Kidney epithelial cell (primary cell): ENCODE measurements at regions not wholly inside any gene's neighbourhood (a gene's known extent, or its start where the extent isn't known, plus 50 kb on each side); places are given as distances from the start of the nearest gene placed in this dataset.
"Not testable (repeated sequence)": the region's sequence is repeated elsewhere in the genome, so short reads cannot be mapped to it uniquely, and the experiment has no call there.

Experiments used
- DNase-seq: peaks from one replicate; pipeline ENCODE4 v3.0.0-alpha.2; 2010; ENCODE audit warnings: low read depth
- H3K27me3 ChIP-seq: 2 replicates; pipeline ENCODE4 v1.6.0; 2011; ENCODE audit warnings: low read length; ENCODE audit not compliant: control insufficient read depth, insufficient read depth
- H3K36me3 ChIP-seq: 2 replicates; pipeline ENCODE4 v1.5.1; 2011; ENCODE audit warnings: low read length; ENCODE audit not compliant: control insufficient read depth, insufficient read depth
- H3K4me3 ChIP-seq: 2 replicates; pipeline ENCODE4 v1.5.1; 2011; ENCODE audit warnings: low read depth, mild to moderate bottlenecking, control low read depth, low read length
- TF ChIP-seq, protein P1 (sequence below): IDR thresholded peaks from 2 replicates; pipeline ENCODE4 v1.5.1; 2011; ENCODE audit warnings: mild to moderate bottlenecking, moderate library complexity, low read length, control low read depth, inconsistent platforms; ENCODE audit not compliant: insufficient read depth, poor library complexity, severe bottlenecking

DNA sequence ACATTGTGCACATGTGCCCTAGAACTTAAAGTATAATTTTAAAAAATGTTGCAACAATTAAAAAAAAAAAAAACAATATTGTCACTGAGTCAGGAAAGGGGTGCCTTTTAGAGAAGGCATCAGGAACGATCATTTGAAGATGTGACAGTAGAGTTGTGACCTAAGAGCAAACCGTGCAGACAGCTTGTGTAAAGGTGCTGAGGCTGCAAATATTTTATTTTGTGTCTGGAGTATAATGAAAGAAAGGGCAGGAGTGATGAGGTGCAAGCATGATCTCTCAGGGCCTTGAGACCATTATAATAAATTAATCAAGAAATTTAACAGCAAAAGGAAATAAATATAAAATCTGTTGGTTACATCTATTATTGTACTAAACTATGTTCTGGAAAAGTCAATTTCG, 1219.7 kb downstream of the OLFM4 start:
- TF ChIP-seq, protein P1, sequence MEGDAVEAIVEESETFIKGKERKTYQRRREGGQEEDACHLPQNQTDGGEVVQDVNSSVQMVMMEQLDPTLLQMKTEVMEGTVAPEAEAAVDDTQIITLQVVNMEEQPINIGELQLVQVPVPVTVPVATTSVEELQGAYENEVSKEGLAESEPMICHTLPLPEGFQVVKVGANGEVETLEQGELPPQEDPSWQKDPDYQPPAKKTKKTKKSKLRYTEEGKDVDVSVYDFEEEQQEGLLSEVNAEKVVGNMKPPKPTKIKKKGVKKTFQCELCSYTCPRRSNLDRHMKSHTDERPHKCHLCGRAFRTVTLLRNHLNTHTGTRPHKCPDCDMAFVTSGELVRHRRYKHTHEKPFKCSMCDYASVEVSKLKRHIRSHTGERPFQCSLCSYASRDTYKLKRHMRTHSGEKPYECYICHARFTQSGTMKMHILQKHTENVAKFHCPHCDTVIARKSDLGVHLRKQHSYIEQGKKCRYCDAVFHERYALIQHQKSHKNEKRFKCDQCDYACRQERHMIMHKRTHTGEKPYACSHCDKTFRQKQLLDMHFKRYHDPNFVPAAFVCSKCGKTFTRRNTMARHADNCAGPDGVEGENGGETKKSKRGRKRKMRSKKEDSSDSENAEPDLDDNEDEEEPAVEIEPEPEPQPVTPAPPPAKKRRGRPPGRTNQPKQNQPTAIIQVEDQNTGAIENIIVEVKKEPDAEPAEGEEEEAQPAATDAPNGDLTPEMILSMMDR, result no peak
- no peaks in the 10 kb centered on the region for H3K27me3 ChIP-seq
- no peak for DNase-seq
- no peak overlapping the region for H3K4me3 ChIP-seq
- no peaks in the 10 kb centered on the region for H3K36me3 ChIP-seq

DNA sequence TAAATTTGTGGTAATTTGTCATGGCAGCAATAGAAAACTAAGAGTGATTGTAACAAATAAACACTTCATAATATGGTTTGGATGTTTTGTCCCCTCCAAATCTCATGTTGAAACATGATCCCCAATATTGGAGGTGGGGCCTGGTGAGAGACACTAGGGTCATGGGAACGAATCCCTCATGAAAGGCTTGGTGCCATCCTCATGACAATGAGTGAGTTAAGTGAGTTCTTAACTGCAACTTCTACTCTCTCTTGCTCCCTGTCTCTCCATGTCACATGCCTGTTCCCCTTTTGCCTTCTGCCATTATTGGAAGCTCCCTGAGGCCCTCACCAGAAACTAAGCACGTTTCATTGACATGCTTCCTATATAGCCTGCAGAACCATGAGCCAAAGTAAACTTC, 1233.2 kb downstream of the OLFM4 start:
- no peak overlapping the region for H3K4me3 ChIP-seq
- TF ChIP-seq, protein P1, result no peak

DNA sequence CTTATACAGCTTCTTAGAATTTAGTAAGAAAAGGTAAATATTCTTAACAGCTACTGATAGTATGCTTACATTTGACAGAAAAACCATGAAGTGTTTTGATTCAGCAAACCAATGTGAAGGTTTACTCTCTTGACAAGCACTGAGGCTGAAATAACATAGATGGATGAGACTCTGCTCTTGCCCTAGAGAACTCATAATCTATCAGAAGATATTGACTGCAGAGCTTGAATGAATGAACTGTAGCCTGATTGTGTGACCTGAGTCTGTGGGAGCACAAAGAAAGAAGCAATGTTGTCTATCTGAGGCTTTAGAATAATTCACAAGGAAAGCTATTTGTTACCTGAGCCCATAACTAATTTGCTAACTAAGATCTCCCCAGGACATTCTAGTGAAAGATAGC, 1235.3 kb downstream of the OLFM4 start:
- no peak for DNase-seq
- TF ChIP-seq, protein P1, result no peak
- Histone ChIP-seq H3K36me3 (no peaks in the 10 kb centered on the region), H3K4me3 (no peak overlapping the region), H3K27me3 (no peaks in the 10 kb centered on the region)

More for the DNA sequence above, 1233.2 kb downstream of the OLFM4 start:
- no peaks in the 10 kb centered on the region for H3K36me3 ChIP-seq
- H3K27me3 ChIP-seq, result no peaks in the 10 kb centered on the region
- DNase-seq, result no peak

DNA sequence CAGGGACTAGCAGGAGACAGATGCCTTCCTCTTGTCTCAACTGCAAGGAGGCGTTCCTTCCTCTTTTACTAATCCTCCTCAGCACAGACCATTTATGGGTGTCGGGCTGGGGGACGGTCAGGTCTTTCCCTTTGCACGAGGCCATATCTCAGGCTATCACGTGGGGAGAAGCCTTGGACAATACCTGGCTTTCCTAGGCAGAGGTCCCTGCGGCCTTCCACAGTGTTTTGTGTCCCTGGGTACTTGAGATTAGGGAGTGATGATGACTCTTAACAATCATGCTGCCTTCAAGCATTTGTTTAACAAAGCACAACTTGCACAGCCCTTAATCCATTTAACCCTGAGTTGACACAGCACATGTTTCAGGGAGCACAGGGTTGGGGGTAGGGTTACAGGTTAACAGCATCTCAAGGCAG, 1238.6 kb downstream of the OLFM4 start:
- not testable (repeated sequence) for H3K27me3 ChIP-seq, H3K36me3 ChIP-seq, DNase-seq, H3K4me3 ChIP-seq

DNA sequence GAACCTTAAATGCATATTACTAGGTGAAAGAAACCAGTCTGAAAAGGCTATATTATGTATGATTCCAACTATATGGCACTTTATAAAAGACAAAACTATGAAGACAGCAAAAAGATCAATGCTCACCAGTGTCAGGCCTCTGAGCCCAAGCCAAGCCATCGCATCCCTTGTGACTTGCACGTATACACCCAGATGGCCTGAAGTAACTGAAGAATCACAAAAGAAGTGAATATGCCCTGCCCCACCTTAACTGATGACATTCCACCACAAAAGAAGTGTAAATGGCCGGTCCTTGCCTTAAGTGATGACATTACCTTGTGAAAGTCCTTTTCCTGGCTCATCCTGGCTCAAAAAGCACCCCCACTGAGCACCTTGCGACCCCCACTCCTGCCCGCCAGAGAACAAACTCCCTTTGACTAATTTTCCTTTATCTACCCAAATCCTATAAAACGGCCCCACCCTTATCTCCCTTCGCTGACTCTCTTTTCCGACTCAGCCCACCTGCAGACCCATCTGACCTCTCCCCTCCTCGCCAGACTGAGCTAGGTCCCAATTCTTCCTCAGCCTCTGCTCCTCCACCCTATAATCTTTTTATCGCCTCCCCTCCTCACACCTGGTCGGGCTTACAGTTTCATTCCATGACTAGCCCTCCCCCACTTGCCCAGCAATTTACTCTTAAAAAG, 1239.5 kb downstream of the OLFM4 start:
- H3K27me3 ChIP-seq, H3K36me3 ChIP-seq, H3K4me3 ChIP-seq, DNase-seq: not testable (repeated sequence)

DNA sequence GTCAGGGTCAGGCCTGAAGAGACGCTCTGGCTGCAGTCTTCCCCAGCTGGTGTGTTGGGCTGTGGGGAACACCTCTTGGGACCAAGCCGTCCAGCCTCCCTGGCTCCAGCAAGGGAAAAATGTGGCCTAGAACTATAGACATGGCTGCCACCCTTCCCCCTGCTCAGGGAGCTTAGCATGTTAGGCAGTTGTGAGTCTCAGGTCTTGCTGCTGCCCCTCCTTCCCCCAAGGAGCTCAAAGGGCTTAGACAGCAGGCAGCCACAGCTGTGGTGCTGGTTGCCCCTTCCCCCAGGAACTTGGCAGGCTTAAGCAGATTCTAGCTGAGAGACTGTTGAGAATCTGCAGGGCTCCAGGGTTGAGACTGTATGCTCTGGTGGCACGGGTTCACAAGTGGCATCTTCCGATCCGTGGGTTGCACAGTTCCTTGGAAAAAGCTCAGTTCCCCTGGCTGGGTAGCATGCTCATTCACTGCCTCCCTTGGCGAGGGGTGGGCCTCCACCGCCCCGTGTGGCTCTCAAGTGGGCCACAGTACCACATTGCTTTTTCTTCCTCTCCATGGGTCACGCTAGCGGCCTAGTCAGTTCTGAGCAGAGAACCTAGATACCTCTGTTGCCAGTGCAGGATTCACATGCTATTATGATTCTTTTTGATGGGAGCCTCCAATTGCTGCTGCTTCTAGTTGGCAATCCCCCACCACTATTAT, 1258.6 kb downstream of the OLFM4 start:
- H3K36me3 ChIP-seq, result no peaks in the 10 kb centered on the region
- H3K27me3 ChIP-seq, result no peaks in the 10 kb centered on the region
- no peak for DNase-seq
- H3K4me3 ChIP-seq, result no peak overlapping the region
- TF ChIP-seq, protein P1, result no peak

DNA sequence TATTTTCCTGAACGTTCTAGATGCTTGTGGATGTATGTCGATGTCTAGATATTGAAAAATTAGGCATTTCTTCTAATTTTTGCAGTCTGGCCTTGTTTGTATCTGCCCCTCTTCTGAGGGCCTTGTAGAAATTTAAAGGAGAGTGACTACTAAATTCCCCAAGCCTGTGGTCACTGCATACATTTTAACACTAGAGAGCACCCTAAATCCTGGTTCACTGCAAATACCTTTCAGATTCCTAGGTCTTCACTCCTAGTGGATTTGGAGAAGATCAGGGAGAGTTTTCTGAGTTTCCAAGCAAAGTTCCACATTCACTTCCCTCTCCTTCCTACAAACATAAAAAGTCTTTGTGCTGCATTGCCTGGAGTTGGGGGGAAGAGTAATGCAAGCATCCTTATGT, 1272.5 kb downstream of the OLFM4 start:
- no peak for DNase-seq
- Histone ChIP-seq H3K36me3 (no peaks in the 10 kb centered on the region), H3K4me3 (no peak overlapping the region), H3K27me3 (no peaks in the 10 kb centered on the region)
- TF ChIP-seq, protein P1, result no peak
